ENCODE measurements at regions not wholly inside any gene's neighbourhood (a gene's known extent, or its start where the extent isn't known, plus 50 kb on each side); places are given as distances from the start of the nearest gene placed in this dataset.
"Not testable (repeated sequence)": the region's sequence is repeated elsewhere in the genome, so short reads cannot be mapped to it uniquely, and the experiment has no call there.

DNA sequence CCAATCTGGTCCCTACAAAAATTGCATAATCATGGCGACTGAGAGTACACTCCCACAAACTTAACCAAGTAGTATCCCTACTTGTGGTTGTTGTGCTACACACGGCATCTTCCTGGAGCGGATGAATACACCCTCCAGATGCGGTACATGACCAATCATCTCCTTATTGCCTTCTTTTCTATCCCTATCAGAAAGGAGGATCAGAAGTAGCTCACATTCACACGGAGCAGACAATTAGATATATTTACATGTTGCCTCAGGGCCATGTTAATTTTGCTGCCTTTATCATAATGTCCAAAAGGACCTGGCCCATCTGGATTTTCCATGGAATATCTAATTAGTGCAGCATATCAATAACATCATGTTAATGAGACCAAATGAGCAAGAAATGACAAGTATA, 96.4 kb upstream of the RNU6-1 start:
- no peak for TF ChIP-seq CTCF (conservative IDR thresholded peaks at IDR 0.05; ENCODE audit: low read depth)
- ChIA-PET CTCF (no interaction called here), POLR2A (ENCODE audit: low non-redundant PET) (no interaction called here)
- H3K27ac ChIP-seq, result no peak overlapping the region
- DNase-seq (ENCODE audit: low spot score), result no peak

- peak overlapping the region; percentile 31; the same call in 1 of the 2 replicates for H3K27ac ChIP-seq
- ChIA-PET POLR2A (ENCODE audit: low non-redundant PET) (no interaction called here), CTCF (no interaction called here)
- TF ChIP-seq CTCF (conservative IDR thresholded peaks at IDR 0.05; ENCODE audit: low read depth), result no peak
- peak; percentile 16 for DNase-seq (ENCODE audit: low spot score)
These were observed 97.4 kb upstream of the RNU6-1 start for GRCh38 chr15:67937153-67937761.

- POLR2A ChIA-PET (ENCODE audit: low non-redundant PET); DNase-seq (ENCODE audit: low spot score); CTCF ChIA-PET; H3K27ac ChIP-seq: not testable (repeated sequence)
These were observed 99.3 kb upstream of the RNU6-1 start for GRCh38 chr15:67939179-67939578.

GRCh38 chr15:67939588-67940323, 99.9 kb upstream of the RNU6-1 start:
- H3K27ac ChIP-seq; DNase-seq (ENCODE audit: low spot score); CTCF ChIA-PET; POLR2A ChIA-PET (ENCODE audit: low non-redundant PET): not testable (repeated sequence)

GRCh38 chr15:67940324-67940719, 100.5 kb upstream of the RNU6-1 start:
- no peak for TF ChIP-seq CTCF (conservative IDR thresholded peaks at IDR 0.05; ENCODE audit: low read depth)
- H3K27ac ChIP-seq, result no peak overlapping the region
- CTCF ChIA-PET, result no interaction called here
- POLR2A ChIA-PET (ENCODE audit: low non-redundant PET), result no interaction called here
- DNase-seq (ENCODE audit: low spot score), result no peak

DNA sequence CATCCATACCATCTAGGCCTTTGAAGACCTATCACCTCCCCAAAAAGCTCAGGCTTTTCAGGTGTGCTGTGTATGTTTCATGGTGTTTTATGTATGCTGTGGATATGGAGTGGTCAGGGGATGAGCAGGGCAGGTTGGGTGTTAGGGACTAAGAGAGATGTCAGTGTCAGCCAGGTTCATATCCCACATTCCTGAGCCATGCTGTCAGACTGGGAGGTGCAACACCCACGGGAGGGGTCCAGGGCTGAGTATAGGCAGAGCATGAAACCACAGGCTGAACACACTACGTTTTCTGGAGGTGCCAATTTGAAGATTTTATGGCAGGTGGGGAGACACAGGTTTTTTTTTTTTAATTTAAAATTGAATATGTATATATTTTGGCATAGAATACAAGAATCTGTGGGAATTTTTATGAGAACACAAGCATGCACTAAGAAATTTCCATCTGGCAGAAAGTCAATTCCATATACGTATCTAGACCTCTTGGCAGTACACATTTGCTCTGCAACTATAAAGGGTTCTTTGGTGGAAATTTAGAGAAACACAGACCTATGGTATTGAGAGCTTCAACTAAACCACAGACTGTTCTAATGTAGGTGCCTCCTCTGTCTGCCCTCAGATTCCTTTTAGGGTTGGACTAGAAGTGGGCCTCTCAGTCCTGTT, 101.9 kb upstream of the RNU6-1 start:
- TF ChIP-seq CTCF (conservative IDR thresholded peaks at IDR 0.05; ENCODE audit: low read depth), result no peak
- ChIA-PET CTCF (no interaction called here), POLR2A (ENCODE audit: low non-redundant PET) (no interaction called here)
- DNase-seq (ENCODE audit: low spot score), result peak; percentile 93
- peak overlapping the region; percentile 69 for H3K27ac ChIP-seq

GRCh38 chr15:67943475-67943874, 103.6 kb upstream of the RNU6-1 start:
- H3K27ac ChIP-seq, result peak overlapping the region; percentile 58
- no peak for DNase-seq (ENCODE audit: low spot score)
- CTCF ChIA-PET, result no interaction called here
- TF ChIP-seq CTCF (conservative IDR thresholded peaks at IDR 0.05; ENCODE audit: low read depth), result no peak
- POLR2A ChIA-PET (ENCODE audit: low non-redundant PET), result no interaction called here

Data from RWPE1 (cell line).